Stimulated activated CD8-positive, alpha-beta memory T cell treated with anti-CD3 and anti-CD28 coated beads, Interleukin-15, amount 100 ng/mL, for 48 hours (primary cell): ENCODE measurements at regions not wholly inside any gene's neighbourhood (a gene's known extent, or its start where the extent isn't known, plus 50 kb on each side); places are given as distances from the start of the nearest gene placed in this dataset.
"Not testable (repeated sequence)": the region's sequence is repeated elsewhere in the genome, so short reads cannot be mapped to it uniquely, and the experiment has no call there.

ENCODE experiments used
- DNase-seq, 2 donors: peaks; one replicate each; pipeline ENCODE4 v3.0.0-alpha.2; 2020; ENCODE audit warnings: low read depth in 2 of 2

DNA sequence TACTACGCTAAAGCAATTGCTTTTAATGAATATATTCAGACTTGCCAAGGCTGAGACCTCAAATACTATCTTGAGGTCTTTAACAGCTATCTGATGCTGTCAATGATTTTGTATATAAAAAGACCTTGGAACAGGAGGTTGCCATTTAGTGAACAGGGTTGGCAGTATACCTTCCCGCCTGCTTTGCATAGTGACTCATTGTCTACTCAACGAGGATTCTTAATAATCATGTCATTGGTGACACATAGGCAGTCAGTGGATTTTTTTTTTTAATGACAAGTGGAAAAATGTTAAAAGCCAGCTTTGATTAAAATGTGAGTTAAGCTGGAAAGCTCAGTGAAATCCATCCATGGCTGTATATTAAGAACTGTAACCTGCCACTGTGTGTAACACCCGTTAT is 164.0 kb downstream of the ASMT start:
- no peak for DNase-seq

DNA sequence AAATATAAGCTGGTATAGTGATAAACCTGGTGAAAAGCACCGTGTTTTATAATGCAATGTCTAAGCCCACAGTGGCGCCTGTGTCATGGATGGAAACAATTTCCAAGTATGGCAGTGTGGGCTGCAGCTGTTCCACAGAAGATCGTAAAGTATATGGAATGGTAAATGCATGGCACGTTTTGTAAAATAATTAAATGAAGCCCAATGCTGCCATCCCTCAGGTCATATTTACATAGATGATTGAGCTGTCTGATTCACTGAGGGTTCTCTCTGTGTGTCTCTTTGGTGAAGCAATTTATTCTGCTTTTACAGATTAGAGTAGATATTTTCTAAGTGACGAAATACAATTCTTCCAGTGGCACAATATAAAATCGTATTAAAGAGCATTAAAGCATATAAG is 164.8 kb downstream of the ASMT start:
- DNase-seq: no peak

DNA sequence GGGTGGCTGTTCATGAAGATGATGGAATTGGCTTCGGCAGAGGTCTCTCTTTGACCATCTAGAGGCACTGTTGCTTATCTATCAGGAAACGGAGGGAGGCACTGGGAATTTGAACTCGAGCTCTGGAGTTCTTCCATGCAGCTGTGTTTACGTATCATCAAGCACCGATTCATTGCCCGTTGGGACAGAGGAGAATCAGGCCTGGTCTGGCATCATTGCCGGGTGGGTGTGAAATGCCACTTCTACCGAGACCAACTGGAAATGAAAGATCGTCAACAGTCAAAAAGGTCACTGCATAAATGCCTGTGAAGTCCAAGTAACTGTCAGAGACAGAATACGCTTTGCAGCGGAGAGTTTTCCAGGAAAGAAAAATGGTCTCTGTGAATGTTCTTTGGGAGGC is 166.9 kb downstream of the ASMT start:
- DNase-seq: no peak

DNA sequence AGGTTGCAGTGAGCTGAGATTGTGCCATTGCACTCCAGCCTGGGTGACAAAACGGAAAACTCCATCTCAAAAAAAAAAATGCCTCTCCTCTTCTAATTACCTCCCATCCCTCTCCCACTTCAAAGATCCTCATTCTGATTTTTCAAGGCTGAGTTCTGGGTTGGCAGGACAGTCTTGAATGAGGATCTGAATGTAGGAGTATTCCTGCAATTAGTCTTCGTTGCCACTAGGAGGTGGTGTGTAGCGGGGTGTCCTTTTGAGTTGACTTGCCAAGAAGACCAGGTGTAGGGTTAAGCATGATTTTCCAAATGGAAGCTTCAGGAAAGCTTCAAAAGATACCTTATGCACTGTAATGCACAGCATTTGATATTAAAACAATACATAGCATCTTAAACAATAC is 169.9 kb downstream of the ASMT start:
- DNase-seq: no peak

DNA sequence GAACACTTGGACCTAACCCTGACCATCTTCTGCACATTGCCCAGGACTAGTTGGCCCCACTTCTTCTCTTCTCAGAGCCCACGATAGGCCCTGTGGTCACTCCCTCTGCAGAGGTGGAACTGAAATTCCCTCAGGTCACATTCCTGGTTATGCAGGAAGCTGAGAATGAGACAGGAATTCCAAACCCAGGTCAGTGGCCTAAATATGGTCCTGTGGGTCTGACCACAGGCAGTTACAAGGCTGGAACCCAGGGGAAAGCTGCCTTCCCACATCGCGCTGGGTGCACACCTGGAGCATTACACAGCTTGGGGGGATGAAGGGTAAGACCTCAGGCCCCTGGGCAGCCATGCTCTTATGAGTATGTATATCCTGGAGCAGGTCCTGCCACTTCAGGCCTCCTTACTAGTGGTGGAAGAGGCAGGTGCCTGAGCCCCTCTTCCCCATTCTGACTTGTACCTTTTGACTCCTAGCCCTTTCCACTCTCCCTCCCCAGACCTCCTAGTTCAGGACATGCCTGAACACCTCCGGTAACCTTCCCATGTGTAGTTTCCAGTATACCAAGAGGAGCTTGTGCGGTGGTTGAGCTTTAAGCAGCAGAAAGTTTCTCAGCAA is 173.5 kb downstream of the ASMT start:
- DNase-seq: no peak

DNA sequence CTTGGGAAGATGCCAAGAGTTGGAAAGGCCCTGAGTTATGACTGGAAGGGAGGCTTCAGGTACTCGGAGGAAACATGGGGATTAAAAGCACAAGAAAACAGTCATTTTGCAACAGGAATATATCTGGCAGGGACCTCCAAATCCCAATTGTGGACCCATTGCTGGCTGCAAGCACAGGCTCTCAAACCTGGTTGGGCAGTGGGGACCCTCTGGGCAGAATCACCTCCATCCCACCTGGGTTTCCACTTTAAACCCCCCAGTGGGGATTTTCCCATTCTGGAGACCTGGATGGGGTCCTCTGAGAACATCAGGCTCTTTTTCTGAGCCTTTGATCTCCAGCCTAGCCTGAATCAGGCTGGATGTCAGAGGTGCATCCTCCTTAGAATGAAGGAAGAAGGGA is 177.8 kb downstream of the ASMT start:
- no peak for DNase-seq

DNA sequence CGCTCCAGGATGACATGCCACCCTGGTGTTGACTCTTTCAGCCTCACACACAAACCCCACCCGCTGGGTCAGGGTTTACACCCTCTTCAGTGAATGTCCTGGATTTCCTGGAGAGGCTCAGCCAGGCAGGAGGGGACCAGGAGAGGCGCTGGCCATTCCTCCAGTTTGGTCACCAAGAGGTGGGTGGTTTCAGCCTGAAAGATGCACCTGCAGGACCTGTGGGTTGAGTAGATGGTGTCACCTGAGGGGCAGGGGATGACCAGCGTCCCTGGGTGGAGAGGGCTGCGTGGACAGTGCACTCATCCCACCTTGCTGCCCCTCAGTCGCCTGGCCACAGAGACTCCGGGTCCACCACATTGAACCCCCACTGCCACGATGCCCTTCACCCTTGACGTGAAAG is 179.7 kb downstream of the ASMT start:
- DNase-seq: no peak

DNA sequence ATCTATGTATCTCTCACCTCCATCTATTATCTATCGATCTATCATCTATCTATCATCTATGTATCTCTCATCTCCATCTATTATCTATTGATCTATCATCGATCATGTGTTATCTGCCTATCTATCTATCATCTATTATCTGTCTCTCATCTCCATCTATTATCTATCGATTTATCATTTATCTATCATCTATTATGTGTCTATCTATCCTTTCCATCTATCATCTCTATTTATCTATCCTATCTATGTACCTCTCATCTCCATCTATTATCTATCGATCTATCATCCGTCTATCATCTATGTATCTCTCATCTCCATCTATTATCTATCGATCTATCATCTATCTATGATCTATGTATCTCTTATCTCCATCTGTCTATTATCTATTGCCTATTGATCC is 188.1 kb downstream of the ASMT start:
- DNase-seq: no peak

DNA sequence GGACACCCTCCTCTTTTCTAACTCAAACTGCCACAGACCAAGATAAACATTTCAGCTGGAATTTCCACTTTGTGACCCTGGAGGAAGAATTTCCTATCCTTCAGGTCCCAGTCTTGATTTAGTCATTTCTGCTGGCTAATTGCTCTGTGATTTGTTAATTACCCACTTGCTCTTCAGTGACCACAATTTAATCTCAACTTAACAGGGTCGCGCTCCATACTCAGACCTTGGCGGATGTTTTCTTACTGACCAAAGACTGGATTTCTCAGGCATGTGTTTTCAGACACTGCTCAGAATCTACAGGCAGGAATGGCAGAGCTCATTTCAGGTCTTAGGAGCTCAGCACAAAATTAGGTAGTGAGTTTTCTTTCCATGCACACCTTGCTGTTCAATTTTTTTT is 188.9 kb downstream of the ASMT start:
- no peak for DNase-seq

DNA sequence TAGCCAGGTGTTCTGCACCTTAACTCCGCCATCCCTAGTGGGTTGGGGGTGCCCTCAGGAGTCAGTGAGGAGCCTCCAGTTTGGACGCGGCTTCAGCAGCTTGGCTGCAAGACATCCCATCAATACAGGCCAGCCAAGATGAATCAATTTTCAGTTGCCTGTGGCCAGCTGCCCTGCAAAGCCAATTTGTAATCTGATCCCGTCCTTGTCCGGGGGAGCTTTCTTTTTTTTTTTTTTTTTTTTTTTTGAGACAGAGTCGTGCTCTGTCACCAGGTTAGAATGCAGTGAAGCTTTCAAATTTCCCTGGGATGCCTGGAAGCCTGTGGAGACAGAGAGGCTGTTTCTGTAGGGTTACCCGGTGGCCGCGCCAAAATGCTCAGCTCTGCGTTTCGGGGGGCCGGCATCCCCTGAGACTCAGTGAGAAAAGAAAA is 192.5 kb downstream of the ASMT start:
- DNase-seq: no peak

DNA sequence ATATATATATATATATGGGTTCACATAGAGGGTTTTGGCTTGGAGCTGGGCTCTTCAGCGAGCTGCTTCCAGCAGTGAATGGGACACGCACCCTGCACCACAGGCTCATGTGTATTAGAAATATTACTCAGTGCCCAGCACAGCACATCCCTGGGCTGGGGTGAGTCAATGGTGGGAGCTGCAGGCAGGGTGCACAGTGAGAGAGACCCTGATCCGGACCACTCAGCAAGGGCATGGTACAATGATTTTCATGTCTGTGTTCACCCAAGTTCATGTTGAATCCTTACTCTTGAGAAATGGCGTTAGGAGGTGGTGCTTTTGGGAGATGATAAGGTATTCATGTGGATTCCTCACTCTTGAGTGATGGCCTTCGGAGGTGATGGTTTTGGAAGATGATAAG is 194.7 kb downstream of the ASMT start:
- DNase-seq: no peak

DNA sequence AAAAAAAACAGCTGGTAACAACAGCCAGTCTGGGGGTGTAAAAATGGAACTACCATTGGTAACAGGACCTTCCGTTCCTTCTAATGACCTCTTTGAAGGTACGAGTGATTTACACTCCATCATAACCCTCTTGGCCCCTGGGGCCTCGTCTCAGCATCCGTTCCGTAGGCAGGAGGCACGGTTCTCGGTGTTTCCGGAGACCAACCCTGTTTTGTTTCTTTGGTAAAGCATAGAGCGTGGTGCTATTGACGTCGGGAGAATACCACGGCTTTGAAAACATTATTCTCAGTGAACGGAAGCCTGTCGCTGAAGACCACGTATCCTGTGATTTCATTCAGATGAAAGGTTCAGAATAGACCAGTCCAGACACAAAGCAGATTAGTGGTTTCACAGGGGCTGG is 198.9 kb downstream of the ASMT start:
- no peak for DNase-seq

DNA sequence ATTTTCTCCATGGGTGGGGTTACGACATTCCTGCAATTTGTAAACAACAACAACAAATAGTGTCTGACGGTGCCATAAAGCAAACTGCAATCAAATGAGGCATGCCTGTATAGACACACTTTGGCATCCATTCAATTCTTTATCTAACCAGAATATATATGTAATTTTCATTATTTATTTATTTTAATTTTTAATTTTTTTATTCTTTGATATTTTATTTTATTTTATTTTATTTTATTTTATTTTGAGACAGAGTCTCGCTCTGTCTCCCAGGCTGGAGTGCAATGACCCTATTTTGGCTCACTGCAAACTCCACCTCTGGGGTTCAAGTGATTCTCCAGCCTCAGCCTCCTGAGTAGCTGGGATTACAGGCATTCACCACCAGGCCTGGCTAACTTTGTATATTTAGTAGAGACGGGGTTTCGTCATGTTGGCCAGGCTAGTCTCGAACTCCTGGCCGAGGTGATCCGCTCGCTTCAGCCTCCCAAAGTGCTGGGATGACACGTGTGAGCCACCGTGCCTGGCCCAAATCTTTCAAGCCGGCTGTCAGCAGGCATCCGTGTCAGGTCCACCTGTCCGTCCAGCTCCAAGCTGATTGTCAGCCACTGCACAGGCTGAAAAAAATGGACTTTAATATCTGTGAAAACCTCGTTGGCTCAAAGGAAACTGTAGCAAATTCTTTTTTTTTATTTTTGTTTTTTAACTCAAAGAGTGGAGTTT is 200.8 kb downstream of the ASMT start:
- no peak for DNase-seq

DNA sequence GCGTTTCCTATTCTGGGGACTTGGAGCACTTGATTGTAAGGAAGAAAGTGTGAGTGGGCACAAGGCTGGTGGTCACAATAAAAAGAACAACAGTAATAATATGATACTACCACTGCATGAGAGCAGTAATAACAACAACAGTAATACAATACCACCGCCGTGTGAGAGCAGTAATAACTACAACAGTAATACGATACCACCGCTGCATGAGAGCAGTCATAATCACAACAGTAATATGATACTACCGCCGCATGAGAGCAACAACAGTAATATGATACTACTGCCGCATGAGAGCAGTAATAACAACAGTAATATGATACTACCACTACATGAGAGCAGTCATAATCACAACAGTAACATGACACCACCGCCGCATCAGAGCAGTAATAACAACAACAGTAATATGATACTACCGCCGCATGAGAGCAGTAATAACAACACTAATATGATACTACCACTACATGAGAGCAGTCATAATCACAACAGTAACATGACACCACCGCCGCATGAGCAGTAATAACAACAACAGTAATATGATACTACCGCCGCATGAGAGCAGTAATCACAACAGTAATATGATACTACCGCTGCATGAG is 201.6 kb downstream of the ASMT start:
- DNase-seq: not testable (repeated sequence)

DNA sequence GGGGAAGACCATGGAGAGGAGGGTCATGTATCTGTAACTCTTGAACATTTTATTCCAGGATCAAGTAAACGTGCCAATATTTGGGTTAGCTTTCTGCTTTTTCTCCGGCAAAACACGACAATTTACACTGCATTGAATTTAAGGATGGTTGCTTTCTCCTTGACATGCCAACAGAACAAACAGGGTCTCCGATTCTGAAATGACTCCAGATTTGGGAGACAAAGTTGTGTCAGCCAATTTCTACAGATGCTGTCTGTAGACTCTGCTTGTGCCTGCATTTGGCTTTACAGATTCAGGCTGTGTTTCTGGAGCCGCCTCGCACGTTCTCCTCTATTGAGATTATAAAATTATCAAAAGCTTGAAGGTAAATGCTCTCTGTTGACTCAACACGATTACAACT is 207.0 kb downstream of the ASMT start:
- no peak for DNase-seq

DNA sequence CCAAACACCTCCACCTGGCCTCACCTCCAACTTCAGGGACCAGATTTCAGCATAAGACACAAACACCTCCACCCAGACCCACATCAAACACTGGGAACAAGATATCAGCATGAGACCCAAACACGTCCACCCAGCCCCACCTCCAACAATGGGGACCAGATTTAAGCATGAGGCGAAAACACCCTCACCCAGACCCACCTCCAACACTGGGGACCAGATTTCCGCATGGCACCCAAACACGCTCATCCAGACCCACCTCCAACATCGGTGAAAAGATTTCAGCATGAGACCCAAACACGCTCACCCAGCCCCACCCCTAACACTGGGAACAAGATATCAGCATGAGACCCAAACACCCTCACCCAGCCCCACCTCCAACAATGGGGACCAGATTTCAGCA is 210.0 kb downstream of the ASMT start:
- no peak for DNase-seq

DNA sequence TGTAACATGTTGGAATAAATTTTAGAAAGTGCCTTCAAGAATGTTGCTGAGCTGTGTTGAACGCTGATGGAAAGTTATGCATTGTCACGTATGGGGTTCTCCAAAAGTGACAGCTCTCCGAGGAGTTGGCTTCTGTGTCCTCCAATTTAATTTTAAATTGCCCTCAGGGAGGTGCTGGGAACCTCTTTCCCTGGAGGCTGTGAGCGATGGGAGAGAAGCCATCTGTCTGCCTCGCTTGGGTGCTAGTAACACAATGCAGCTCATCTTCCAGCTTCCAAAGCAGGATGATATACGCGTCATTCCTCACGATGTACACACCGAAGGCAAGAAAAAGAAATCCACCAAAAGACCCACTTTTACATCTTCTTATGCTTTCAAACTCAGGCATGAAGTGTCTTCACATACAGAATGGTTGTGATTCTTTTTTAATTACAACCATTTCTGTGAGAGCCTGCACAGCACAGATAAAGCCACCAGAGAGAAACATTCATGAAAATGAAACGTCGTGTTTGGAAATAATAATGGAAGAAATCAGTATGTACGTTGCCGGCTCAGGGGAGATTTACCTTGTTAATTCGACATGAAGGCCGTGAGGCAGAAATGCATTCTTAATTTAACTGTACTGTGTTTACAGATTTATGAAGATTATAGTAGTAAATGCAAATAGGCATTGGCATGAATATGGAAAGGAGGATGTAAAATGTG is 218.9 kb downstream of the ASMT start:
- no peak for DNase-seq

DNA sequence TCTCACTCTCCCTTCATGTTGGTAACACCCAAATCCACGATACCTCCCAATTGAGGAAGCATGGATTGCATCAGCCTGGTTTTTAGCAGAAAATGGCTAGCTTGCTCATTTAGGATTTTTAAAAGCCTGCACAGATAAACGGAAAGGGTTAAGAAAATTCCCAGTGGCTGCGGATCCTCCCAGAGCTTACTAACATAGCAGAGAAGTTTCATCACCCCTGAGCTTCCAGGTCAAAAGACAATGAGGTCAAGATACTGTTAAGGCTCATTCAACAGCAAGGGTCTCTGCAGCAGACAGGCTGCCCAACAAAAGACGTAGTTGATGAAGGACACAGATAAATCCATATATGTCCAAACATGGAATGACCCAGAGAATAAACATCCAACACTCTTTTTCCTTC is 220.2 kb downstream of the ASMT start:
- no peak for DNase-seq

DNA sequence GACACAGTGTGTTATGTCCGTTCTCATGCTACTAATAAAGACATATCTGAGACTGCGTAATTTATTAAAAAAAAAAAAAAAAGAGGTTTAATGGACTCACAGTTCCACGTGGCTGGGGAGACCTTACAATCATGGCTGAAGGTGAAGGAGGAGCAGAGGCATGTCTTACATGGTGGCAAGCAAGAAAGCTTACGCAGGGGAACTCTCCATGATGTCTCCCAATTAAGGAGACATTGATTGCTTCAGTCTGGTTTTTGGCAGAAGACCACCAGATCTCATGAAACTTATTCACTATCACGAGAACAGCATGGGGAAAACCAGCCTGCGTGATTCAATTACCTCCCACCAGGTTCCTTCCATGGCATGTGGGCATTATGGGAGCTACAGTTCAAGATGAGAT is 221.8 kb downstream of the ASMT start:
- no peak for DNase-seq

DNA sequence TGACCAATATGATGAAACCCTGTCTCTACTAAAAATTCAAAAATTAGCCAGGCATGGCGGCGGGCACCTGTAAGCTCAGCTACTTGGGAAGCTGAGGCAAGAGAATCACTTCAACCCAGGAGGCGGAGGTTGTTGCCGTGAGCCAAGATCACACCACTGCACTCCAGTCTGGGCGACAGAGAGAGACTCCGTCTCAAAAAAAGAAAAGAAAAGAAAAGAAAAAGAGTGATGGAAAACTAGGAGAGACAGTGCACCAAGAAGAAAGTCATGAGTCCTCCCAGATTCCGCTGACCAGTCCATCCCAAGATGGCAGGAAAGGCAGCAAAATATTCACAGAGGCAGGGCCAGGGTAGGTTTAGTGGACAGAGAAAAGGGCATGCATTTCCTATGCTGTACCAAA is 226.9 kb downstream of the ASMT start:
- no peak for DNase-seq

DNA sequence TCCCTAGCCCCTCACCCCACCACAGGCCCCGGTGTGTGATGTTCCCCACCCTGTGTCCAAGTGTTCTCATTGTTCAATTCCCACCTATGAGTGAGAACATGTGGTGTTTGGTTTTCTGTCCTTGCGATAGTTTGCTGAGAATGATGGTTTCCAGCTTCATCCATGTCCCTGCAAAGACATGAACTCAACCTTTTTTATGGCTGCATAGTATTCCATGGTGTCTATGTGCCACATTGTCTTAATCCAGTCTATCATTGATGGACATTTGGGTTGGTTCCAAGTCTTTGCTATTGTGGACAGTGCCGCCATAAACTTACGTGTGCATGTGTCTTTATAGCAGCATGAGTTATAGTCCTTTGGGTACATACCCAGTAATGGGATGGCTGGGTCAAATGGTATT is 232.1 kb downstream of the ASMT start:
- not testable (repeated sequence) for DNase-seq

DNA sequence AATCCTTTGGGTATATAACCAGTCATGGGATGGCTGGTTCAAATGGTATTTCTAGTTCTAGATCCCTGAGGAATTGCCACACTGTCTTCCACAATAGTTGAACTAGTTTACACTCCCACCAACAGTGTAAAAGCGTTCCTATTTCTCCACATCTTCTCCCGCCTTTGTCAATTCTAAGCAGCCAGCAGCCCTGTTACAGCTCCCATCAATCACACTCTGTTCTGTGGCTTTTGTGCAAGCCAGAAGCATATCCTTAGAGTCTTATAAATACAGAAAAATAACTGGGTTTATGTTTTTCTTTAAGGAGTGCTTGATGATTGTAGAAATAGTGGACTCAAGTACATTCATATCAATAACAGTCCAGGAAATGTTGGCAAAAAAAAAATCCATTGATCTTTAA is 232.9 kb downstream of the ASMT start:
- not testable (repeated sequence) for DNase-seq

DNA sequence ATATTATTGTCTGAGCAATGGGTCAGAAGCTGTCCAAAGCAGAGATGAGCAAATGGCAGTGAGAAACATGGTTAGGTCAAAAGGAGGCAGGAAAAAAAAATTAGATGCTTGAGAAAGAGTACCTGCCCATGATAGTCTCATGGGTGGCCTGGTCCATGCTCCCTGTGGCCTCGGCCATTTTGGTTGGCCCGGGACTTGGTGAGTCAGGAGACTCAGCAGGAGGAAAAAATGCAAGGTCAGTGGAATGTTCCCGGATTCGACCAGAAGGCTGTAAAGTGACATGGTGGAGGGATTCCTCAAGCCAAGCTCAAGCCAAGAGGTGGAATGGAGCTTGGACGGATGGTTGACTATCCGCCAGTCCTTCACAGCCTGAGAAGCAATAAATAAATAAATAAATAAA is 236.7 kb downstream of the ASMT start:
- DNase-seq: no peak
